ENCODE measurements at regions not wholly inside any gene's neighbourhood (a gene's known extent, or its start where the extent isn't known, plus 50 kb on each side); places are given as distances from the start of the nearest gene placed in this dataset.

- H3K27me3 ChIP-seq (ENCODE audit: insufficient read depth, low read length), result no peaks in the 10 kb centered on the region
- H3K4me1 ChIP-seq (ENCODE audit: insufficient read depth, low read length), result no peaks in the 10 kb centered on the region
- no peak for TF ChIP-seq CTCF (IDR thresholded peaks at IDR 0.05; ENCODE audit: extremely low read depth, low read depth, low read length)
- H3K9me3 ChIP-seq (ENCODE audit: low read depth, low read length), result no peaks in the 10 kb centered on the region
- H4K20me1 ChIP-seq (ENCODE audit: insufficient read depth, low read length), result no peaks in the 10 kb centered on the region
- no peak overlapping the region for H3K4me3 ChIP-seq (ENCODE audit: insufficient read depth, low read length)
- no peak overlapping the region for H3K27ac ChIP-seq (ENCODE audit: low read depth, low read length)
- no peaks in the 10 kb centered on the region for H3K36me3 ChIP-seq (ENCODE audit: insufficient read depth, low read length)
- no peaks in the 10 kb centered on the region for H3K79me2 ChIP-seq (ENCODE audit: insufficient read depth, low read length)
- no peak overlapping the region for H2AFZ ChIP-seq (ENCODE audit: low read length)
- no peak for DNase-seq (ENCODE audit: insufficient read length, low spot score, missing footprints)
- H3K4me2 ChIP-seq (ENCODE audit: insufficient read depth, low read length), result no peak overlapping the region
Observed at GRCh38 chr5:29148073-29148472, 2045.4 kb upstream of the CDH6 start.

- H3K4me2 ChIP-seq (ENCODE audit: insufficient read depth, low read length), result no peak overlapping the region
- TF ChIP-seq CTCF (IDR thresholded peaks at IDR 0.05; ENCODE audit: extremely low read depth, low read depth, low read length), result no peak
- no peak overlapping the region for H3K27ac ChIP-seq (ENCODE audit: low read depth, low read length)
- DNase-seq (ENCODE audit: insufficient read length, low spot score, missing footprints), result no peak
- H3K79me2 ChIP-seq (ENCODE audit: insufficient read depth, low read length), result no peaks in the 10 kb centered on the region
- no peaks in the 10 kb centered on the region for H3K4me1 ChIP-seq (ENCODE audit: insufficient read depth, low read length)
- H3K4me3 ChIP-seq (ENCODE audit: insufficient read depth, low read length), result no peak overlapping the region
- H4K20me1 ChIP-seq (ENCODE audit: insufficient read depth, low read length), result no peaks in the 10 kb centered on the region
- H3K27me3 ChIP-seq (ENCODE audit: insufficient read depth, low read length), result no peaks in the 10 kb centered on the region
- H3K9me3 ChIP-seq (ENCODE audit: low read depth, low read length), result no peaks in the 10 kb centered on the region
- H2AFZ ChIP-seq (ENCODE audit: low read length), result no peak overlapping the region
- H3K36me3 ChIP-seq (ENCODE audit: insufficient read depth, low read length), result no peaks in the 10 kb centered on the region
Observed at GRCh38 chr5:29143266-29143665, 2050.2 kb upstream of the CDH6 start.

- TF ChIP-seq CTCF (IDR thresholded peaks at IDR 0.05; ENCODE audit: extremely low read depth, low read depth, low read length), result no peak
- no peaks in the 10 kb centered on the region for H3K9me3 ChIP-seq (ENCODE audit: low read depth, low read length)
Observed at GRCh38 chr5:29134418-29134817, 2059.1 kb upstream of the CDH6 start.

GRCh38 chr5:29131285-29131684 lies 2062.2 kb upstream of the CDH6 start:
- no peaks in the 10 kb centered on the region for H3K9me3 ChIP-seq (ENCODE audit: low read depth, low read length)
- no peaks in the 10 kb centered on the region for H3K79me2 ChIP-seq (ENCODE audit: insufficient read depth, low read length)
- DNase-seq (ENCODE audit: insufficient read length, low spot score, missing footprints), result no peak
- no peaks in the 10 kb centered on the region for H3K4me1 ChIP-seq (ENCODE audit: insufficient read depth, low read length)
- H3K27me3 ChIP-seq (ENCODE audit: insufficient read depth, low read length), result no peaks in the 10 kb centered on the region
- H3K27ac ChIP-seq (ENCODE audit: low read depth, low read length), result no peak overlapping the region
- no peaks in the 10 kb centered on the region for H3K36me3 ChIP-seq (ENCODE audit: insufficient read depth, low read length)
- no peak for TF ChIP-seq CTCF (IDR thresholded peaks at IDR 0.05; ENCODE audit: extremely low read depth, low read depth, low read length)
- no peaks in the 10 kb centered on the region for H4K20me1 ChIP-seq (ENCODE audit: insufficient read depth, low read length)
- no peak overlapping the region for H3K4me3 ChIP-seq (ENCODE audit: insufficient read depth, low read length)
- no peak overlapping the region for H2AFZ ChIP-seq (ENCODE audit: low read length)
- H3K4me2 ChIP-seq (ENCODE audit: insufficient read depth, low read length), result no peak overlapping the region

More at GRCh38 chr5:29134418-29134817, 2059.1 kb upstream of the CDH6 start:
- no peak overlapping the region for H3K4me2 ChIP-seq (ENCODE audit: insufficient read depth, low read length)
- no peaks in the 10 kb centered on the region for H4K20me1 ChIP-seq (ENCODE audit: insufficient read depth, low read length)
- H3K4me3 ChIP-seq (ENCODE audit: insufficient read depth, low read length), result no peak overlapping the region
- H2AFZ ChIP-seq (ENCODE audit: low read length), result no peak overlapping the region
- no peaks in the 10 kb centered on the region for H3K36me3 ChIP-seq (ENCODE audit: insufficient read depth, low read length)
- no peaks in the 10 kb centered on the region for H3K79me2 ChIP-seq (ENCODE audit: insufficient read depth, low read length)
- H3K4me1 ChIP-seq (ENCODE audit: insufficient read depth, low read length), result no peaks in the 10 kb centered on the region
- no peak overlapping the region for H3K27ac ChIP-seq (ENCODE audit: low read depth, low read length)
- no peaks in the 10 kb centered on the region for H3K27me3 ChIP-seq (ENCODE audit: insufficient read depth, low read length)
- DNase-seq (ENCODE audit: insufficient read length, low spot score, missing footprints), result no peak

Measured in osteoblast (primary cell).